A549 (cell line): ENCODE measurements at regions not wholly inside any gene's neighbourhood (a gene's known extent, or its start where the extent isn't known, plus 50 kb on each side); places are given as distances from the start of the nearest gene placed in this dataset.

ENCODE experiments used
- ATAC-seq, 2 experiments: fragments of 200-7000 bp in 1 of 2; fragments of >200 bp in 1 of 2; cut with Nextera tagmentation in 1 of 2; cut with Tn5 transposase in 1 of 2; 3 replicates each; pipeline versions ENCODE4 v1.8.0 to v1.9.1; 2018 to 2020; ENCODE audit warnings: mild to moderate bottlenecking in 1 of 2, moderate library complexity in 1 of 2
- CTCF ChIA-PET: fragments of 300-600 bp; sonication (Branson Sonifier 250); formaldehyde crosslinking; extraction: SDS; loops from one replicate; lab custom pipeline; 2021; ENCODE audit warnings: antibody characterized with exemption, inconsistent platforms; lab: Yijun Ruan, JAX
- POLR2A ChIA-PET: fragments of 350-600 bp; formaldehyde crosslinking; extraction: SDS; loops from one replicate; lab custom pipeline; 2021; ENCODE audit warnings: antibody characterized with exemption, inconsistent platforms; lab: Yijun Ruan, JAX
- DNase-seq, 2 experiments: peaks; one replicate each; pipeline versions ENCODE4 v3.0.0 to v3.0.0-alpha.2; 2011 to 2016; ENCODE audit warnings: low read depth in 1 of 2, low spot score in 1 of 2
- FAIRE-seq: peaks from 2 replicates; lab custom pipeline; 2011; peaks lifted over from hg19 to GRCh38; lab: Jason Lieb, UNC
- H3K27ac ChIP-seq, 2 experiments: fragments of >200 bp; sonication (Bioruptor Twin); formaldehyde crosslinking; 3 replicates each; pipeline ENCODE4 v1.5.1; 2016 to 2017
- H3K4me1 ChIP-seq: fragments of >200 bp; sonication (Bioruptor Twin); formaldehyde crosslinking; 3 replicates; pipeline ENCODE4 v1.6.1; 2016
- H3K4me2 ChIP-seq: fragments of >200 bp; sonication (Bioruptor Twin); formaldehyde crosslinking; 3 replicates; pipeline ENCODE4 v1.6.1; 2016
- H3K4me3 ChIP-seq: fragments of >200 bp; sonication (Bioruptor Twin); formaldehyde crosslinking; 3 replicates; pipeline ENCODE4 v1.5.1; 2016
- H3K9me3 ChIP-seq: fragments of >200 bp; sonication (Bioruptor Twin); formaldehyde crosslinking; 3 replicates; pipeline ENCODE4 v1.6.1; 2016
- BCL3 ChIP-seq: fragments of >200 bp; sonication (Bioruptor Twin); formaldehyde crosslinking; IDR thresholded peaks from 3 replicates; pipeline ENCODE4 v1.6.1; 2016
- CBX8 ChIP-seq: fragments of 200-600 bp; sonication (generic); IDR thresholded peaks from 2 replicates; pipeline ENCODE4 v1.6.1; 2016
- CHD2 ChIP-seq: fragments of 150-350 bp; IDR thresholded peaks from 2 replicates; pipeline ENCODE4 v1.6.1; 2014; ENCODE audit warnings: low read length; ENCODE audit not compliant: partially characterized antibody
- CHD4 ChIP-seq: fragments of 200-600 bp; sonication (generic); IDR thresholded peaks from 2 replicates; pipeline ENCODE4 v1.6.1; 2016; ENCODE audit warnings: antibody characterized with exemption, mild to moderate bottlenecking, borderline replicate concordance
- CTCF ChIP-seq: fragments of >200 bp; sonication (Bioruptor Twin); formaldehyde crosslinking; IDR thresholded peaks from 3 replicates; pipeline ENCODE4 v1.5.1; 2016
- E2F6 ChIP-seq: IDR thresholded peaks from 2 replicates; pipeline ENCODE4 v1.6.1; 2012; ENCODE audit warnings: low read depth, borderline replicate concordance
- EHF ChIP-seq: fragments of 250-450 bp; sonication (Bioruptor Pico); IDR thresholded peaks from 2 replicates; pipeline ENCODE4 v1.5.0; 2020; ENCODE audit warnings: mild to moderate bottlenecking
- EHMT2 ChIP-seq: fragments of 200-600 bp; sonication (generic); IDR thresholded peaks from 2 replicates; pipeline ENCODE4 v1.6.1; 2016; ENCODE audit warnings: antibody characterized with exemption, low read depth, mild to moderate bottlenecking, moderate library complexity
- ELK1 ChIP-seq: fragments of 150-350 bp; IDR thresholded peaks from 2 replicates; pipeline ENCODE4 v1.6.1; 2014; ENCODE audit warnings: low read depth, mild to moderate bottlenecking, low read length
- EP300 ChIP-seq, 2 experiments: fragments of >200 bp; sonication (Bioruptor Twin); formaldehyde crosslinking; IDR thresholded peaks; 2 replicates in 1 of 2; 3 replicates in 1 of 2; pipeline ENCODE4 v1.6.1; 2016 to 2017
- ESRRA ChIP-seq: fragments of 150-350 bp; IDR thresholded peaks from 2 replicates; pipeline ENCODE4 v1.6.1; 2014; ENCODE audit warnings: mild to moderate bottlenecking, low read length, borderline replicate concordance
- FOSL2 ChIP-seq, 2 experiments: fragments of 450-650 bp in 1 of 2; fragments of >200 bp in 1 of 2; sonication (Bioruptor Twin) in 1 of 2; formaldehyde crosslinking; IDR thresholded peaks; 2 replicates each; pipeline versions ENCODE4 v1.5.0 to v1.6.1; 2016 to 2020; ENCODE audit warnings: mild to moderate bottlenecking in 1 of 2, moderate library complexity in 1 of 2
- GATA3 ChIP-seq: IDR thresholded peaks from 2 replicates; pipeline ENCODE4 v1.6.1; 2012; ENCODE audit warnings: borderline replicate concordance
- JUNB ChIP-seq: fragments of >200 bp; sonication (Bioruptor Twin); formaldehyde crosslinking; IDR thresholded peaks from 2 replicates; pipeline ENCODE4 v1.6.1; 2016
- MAZ ChIP-seq: fragments of 150-350 bp; IDR thresholded peaks from 2 replicates; pipeline ENCODE4 v1.6.1; 2014; ENCODE audit warnings: antibody characterized with exemption, low read depth, low read length, borderline replicate concordance
- NPAS2 ChIP-seq: fragments of 250-450 bp; sonication (Bioruptor Pico); IDR thresholded peaks from 2 replicates; pipeline ENCODE4 v1.8.0; 2022; ENCODE audit warnings: mild to moderate bottlenecking, moderate library complexity, borderline replicate concordance
- POLR2AphosphoS2 ChIP-seq: conservative IDR thresholded peaks from 2 replicates; pipeline ENCODE4 v1.6.1; 2012; ENCODE audit warnings: low read length, improper control_type of control experiment, inconsistent platforms
- RCOR1 ChIP-seq: fragments of 150-350 bp; IDR thresholded peaks from 2 replicates; pipeline ENCODE4 v1.6.1; 2014; ENCODE audit warnings: antibody characterized with exemption, low read length, low read depth
- SMC3 ChIP-seq: fragments of >200 bp; sonication (Bioruptor Twin); formaldehyde crosslinking; IDR thresholded peaks from 3 replicates; pipeline ENCODE4 v1.6.1; 2018; ENCODE audit warnings: inconsistent platforms
- TP53 ChIP-seq: fragments of 250-450 bp; sonication (Bioruptor Pico); IDR thresholded peaks from 2 replicates; pipeline ENCODE4 v1.5.0; 2021; ENCODE audit warnings: mild to moderate bottlenecking, moderate library complexity
- USF2 ChIP-seq: fragments of 450-650 bp; IDR thresholded peaks from 2 replicates; pipeline ENCODE4 v1.6.1; 2014; ENCODE audit warnings: antibody characterized with exemption
- ZC3H11A ChIP-seq: fragments of 450-650 bp; IDR thresholded peaks from 2 replicates; pipeline ENCODE4 v1.6.1; 2014; ENCODE audit warnings: antibody characterized with exemption, mild to moderate bottlenecking
- ZFP36 ChIP-seq: fragments of 450-650 bp; IDR thresholded peaks from 2 replicates; pipeline ENCODE4 v1.6.1; 2014; ENCODE audit warnings: borderline replicate concordance; ENCODE audit not compliant: partially characterized antibody
- ZNF302 ChIP-seq: fragments of 250-450 bp; sonication (Bioruptor Pico); IDR thresholded peaks from 2 replicates; pipeline ENCODE4 v1.9.0; 2021; ENCODE audit warnings: inconsistent platforms, mild to moderate bottlenecking, moderate library complexity
- WGBS: methylation state at CpG from one replicate; pipeline ENCODE4 v1.1.6; 2017; ENCODE audit errors: missing lambda C conversion rate; 5-methylcytosine and 5-hydroxymethylcytosine counted together

GRCh38 chr5:167902298-167902697, 389.1 kb upstream of the WWC1 start:
- no peaks in the 10 kb centered on the region for H3K4me1 ChIP-seq
- TF ChIP-seq GATA3 (no peak), RCOR1 (no peak), ZNF302 (CRISPR knock-in tag) (no peak), USF2 (no peak), E2F6 (no peak), MAZ (no peak), ELK1 (no peak), FOSL2 (IDR thresholded peaks at IDR 0.05) (no peak), FOSL2 (CRISPR knock-in tag; IDR thresholded peaks at IDR 0.05) (no peak), BCL3 (no peak), EHF (CRISPR knock-in tag) (no peak)
- TF ChIP-seq, all 56 proteins: peak for 0
- POLR2A ChIA-PET, result no interaction called here
- Histone ChIP-seq H3K4me3 (no peak overlapping the region), H3K4me2 (no peak overlapping the region), H3K27ac (no peak overlapping the region), H3K9me3 (no peaks in the 10 kb centered on the region; the same call in 2 of the 3 replicates)
- no peak for FAIRE-seq
- ATAC-seq, result no peak
- no peak for DNase-seq
- WGBS, result 23% methylated on average over 9 of the region's 9 CpGs
- CTCF ChIA-PET, result no interaction called here

GRCh38 chr5:167903243-167903642, 388.2 kb upstream of the WWC1 start:
- WGBS, result 8% methylated on average over 4 of the region's 4 CpGs
- DNase-seq (no peak), ATAC-seq (no peak), FAIRE-seq (no peak)
- H3K4me2 ChIP-seq, result no peak overlapping the region
- H3K4me1 ChIP-seq, result no peaks in the 10 kb centered on the region
- POLR2A ChIA-PET, result no interaction called here
- H3K4me3 ChIP-seq, result no peak overlapping the region
- no peak overlapping the region for H3K27ac ChIP-seq
- CTCF ChIA-PET, result no interaction called here
- TF ChIP-seq E2F6 (no peak), EHMT2 (no peak), POLR2AphosphoS2 (no peak), CHD2 (no peak), SMC3 (no peak), CHD4 (no peak), ZFP36 (no peak), CTCF (no peak), EP300 (IDR thresholded peaks at IDR 0.05) (no peak), JUNB (no peak), CBX8 (no peak), ESRRA (no peak), NPAS2 (CRISPR knock-in tag) (no peak), TP53 (CRISPR knock-in tag) (no peak), ZC3H11A (no peak)
- H3K9me3 ChIP-seq, result no peaks in the 10 kb centered on the region; the same call in 2 of the 3 replicates
